Gastrocnemius medialis (tissue), 4 donors: ENCODE measurements at regions not wholly inside any gene's neighbourhood (a gene's known extent, or its start where the extent isn't known, plus 50 kb on each side); places are given as distances from the start of the nearest gene placed in this dataset.

Source experiments
- CTCF ChIP-seq, 5 experiments: fragments of 450-650 bp in 3 of 5; fragments of 200-600 bp in 2 of 5; sonication (generic) in 2 of 5; IDR thresholded peaks in 4 of 5; conservative IDR thresholded peaks in 1 of 5; 1 replicate in 4 of 5; 2 replicates in 1 of 5; pipeline ENCODE4 v1.5.1; 2016 to 2019; ENCODE audit warnings: antibody characterized with exemption in 5 of 5, mild to moderate bottlenecking in 3 of 5, moderate library complexity in 3 of 5
- POLR2A ChIP-seq, 2 donors: fragments of 450-650 bp; IDR thresholded peaks; one replicate each; pipeline ENCODE4 v1.6.1; 2017; ENCODE audit warnings: antibody characterized with exemption in 2 of 2, mild to moderate bottlenecking in 2 of 2, moderate library complexity in 2 of 2

GRCh38 chr3:150296123-150296735 lies 111.9 kb upstream of the TSC22D2 start:
- TF ChIP-seq POLR2A (IDR thresholded peaks at IDR 0.05) (no peak), CTCF (IDR thresholded peaks at IDR 0.05 in 4 of 5, conservative IDR thresholded peaks at IDR 0.05 in 1 of 5) (no peak)
